Loucy (cell line): ENCODE measurements at regions not wholly inside any gene's neighbourhood (a gene's known extent, or its start where the extent isn't known, plus 50 kb on each side); places are given as distances from the start of the nearest gene placed in this dataset.

ENCODE experiments used
- H2AFZ ChIP-seq: fragments of 200-600 bp; sonication (generic); 2 replicates; pipeline ENCODE4 v1.6.0; 2016; ENCODE audit warnings: antibody characterized with exemption, mild to moderate bottlenecking, low read length, moderate library complexity
- H3F3A ChIP-seq: fragments of 200-600 bp; 2 replicates; pipeline ENCODE4 v1.6.0; 2016; ENCODE audit warnings: antibody characterized with exemption, low read depth, mild to moderate bottlenecking
- H3K27me3 ChIP-seq: fragments of 200-600 bp; sonication (generic); 2 replicates; pipeline ENCODE4 v1.6.1; 2014; ENCODE audit warnings: low read length, mild to moderate bottlenecking; ENCODE audit not compliant: insufficient read depth, poor library complexity, severe bottlenecking
- H3K36me3 ChIP-seq: fragments of 200-600 bp; sonication (generic); 2 replicates; pipeline ENCODE4 v1.6.1; 2016; ENCODE audit warnings: low read length; ENCODE audit not compliant: insufficient read depth
- H3K4me1 ChIP-seq: fragments of 200-600 bp; sonication (generic); 2 replicates; pipeline ENCODE4 v1.5.1; 2014; ENCODE audit warnings: low read length, mild to moderate bottlenecking; ENCODE audit not compliant: insufficient read depth, poor library complexity, severe bottlenecking
- H3K4me2 ChIP-seq: fragments of 200-600 bp; sonication (generic); 2 replicates; pipeline ENCODE4 v1.6.0; 2014; ENCODE audit warnings: antibody characterized with exemption, low read length, low read depth, mild to moderate bottlenecking; ENCODE audit not compliant: poor library complexity, severe bottlenecking
- H3K4me3 ChIP-seq: fragments of 200-600 bp; sonication (generic); 2 replicates; pipeline ENCODE4 v1.5.1; 2014; ENCODE audit warnings: low read length, mild to moderate bottlenecking, mixed read lengths; ENCODE audit not compliant: poor library complexity, severe bottlenecking
- H3K79me2 ChIP-seq: fragments of 200-600 bp; sonication (generic); 2 replicates; pipeline ENCODE4 v1.6.1; 2014; ENCODE audit warnings: low read length; ENCODE audit not compliant: insufficient read depth
- H3K9ac ChIP-seq: fragments of 200-600 bp; sonication (generic); 2 replicates; pipeline ENCODE4 v1.6.0; 2014; ENCODE audit warnings: mild to moderate bottlenecking, low read depth, low read length, moderate library complexity; ENCODE audit not compliant: poor library complexity, severe bottlenecking
- H3K9me2 ChIP-seq: fragments of 200-600 bp; sonication (generic); replicated peaks from 2 replicates; pipeline ENCODE4 v1.6.1; 2016; ENCODE audit warnings: low read depth, low read length, mixed read lengths
- H3K9me3 ChIP-seq: fragments of 200-600 bp; sonication (generic); 2 replicates; pipeline ENCODE4 v1.6.1; 2014; ENCODE audit warnings: mild to moderate bottlenecking, antibody characterized with exemption, low read length, low read depth; ENCODE audit not compliant: insufficient read depth
- H4K20me1 ChIP-seq: fragments of 200-600 bp; sonication (generic); 2 replicates; pipeline ENCODE4 v1.6.0; 2014; ENCODE audit warnings: antibody characterized with exemption, low read length, mild to moderate bottlenecking; ENCODE audit not compliant: insufficient read depth, poor library complexity, severe bottlenecking
- EZH2phosphoT487 ChIP-seq: fragments of 200-600 bp; IDR thresholded peaks from 2 replicates; pipeline ENCODE4 v1.6.1; 2018; ENCODE audit warnings: antibody characterized with exemption, mild to moderate bottlenecking, moderate library complexity, borderline replicate concordance
- TF ChIP-seq, protein P1 (sequence below): fragments of 200-600 bp; sonication (generic); conservative IDR thresholded peaks from 2 replicates; pipeline ENCODE4 v1.5.1; 2014; ENCODE audit warnings: mild to moderate bottlenecking, antibody characterized with exemption, low read length

DNA sequence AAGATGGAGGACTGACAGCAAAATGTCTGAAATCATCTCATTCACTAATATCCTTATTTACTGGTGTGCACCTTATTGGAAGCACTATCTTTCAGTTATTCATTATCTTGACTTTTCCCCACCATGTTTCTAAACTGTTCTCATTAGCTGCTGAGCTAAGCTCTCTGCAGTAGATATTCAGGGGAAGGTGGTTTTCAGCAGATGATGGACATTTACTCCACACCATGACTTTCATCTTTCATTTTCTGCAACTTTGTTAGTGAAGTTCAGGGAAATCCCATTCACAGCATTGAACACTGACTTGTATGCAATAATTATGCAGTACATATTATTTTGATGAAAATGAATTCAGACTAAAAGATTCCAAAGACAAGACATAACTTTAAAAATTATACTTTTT is 373.6 kb upstream of the FLRT2 start:
- H3K4me2 ChIP-seq: no peak overlapping the region
- no peaks in the 10 kb centered on the region for H3F3A ChIP-seq
- no peak overlapping the region for H3K4me3 ChIP-seq
- H3K9me3 ChIP-seq: no peaks in the 10 kb centered on the region
- no peaks in the 10 kb centered on the region for H3K4me1 ChIP-seq
- no peaks in the 10 kb centered on the region for H3K27me3 ChIP-seq
- no peaks in the 10 kb centered on the region for H3K79me2 ChIP-seq
- no peak overlapping the region for H2AFZ ChIP-seq
- no peak overlapping the region for H3K9ac ChIP-seq
- TF ChIP-seq, protein P1, sequence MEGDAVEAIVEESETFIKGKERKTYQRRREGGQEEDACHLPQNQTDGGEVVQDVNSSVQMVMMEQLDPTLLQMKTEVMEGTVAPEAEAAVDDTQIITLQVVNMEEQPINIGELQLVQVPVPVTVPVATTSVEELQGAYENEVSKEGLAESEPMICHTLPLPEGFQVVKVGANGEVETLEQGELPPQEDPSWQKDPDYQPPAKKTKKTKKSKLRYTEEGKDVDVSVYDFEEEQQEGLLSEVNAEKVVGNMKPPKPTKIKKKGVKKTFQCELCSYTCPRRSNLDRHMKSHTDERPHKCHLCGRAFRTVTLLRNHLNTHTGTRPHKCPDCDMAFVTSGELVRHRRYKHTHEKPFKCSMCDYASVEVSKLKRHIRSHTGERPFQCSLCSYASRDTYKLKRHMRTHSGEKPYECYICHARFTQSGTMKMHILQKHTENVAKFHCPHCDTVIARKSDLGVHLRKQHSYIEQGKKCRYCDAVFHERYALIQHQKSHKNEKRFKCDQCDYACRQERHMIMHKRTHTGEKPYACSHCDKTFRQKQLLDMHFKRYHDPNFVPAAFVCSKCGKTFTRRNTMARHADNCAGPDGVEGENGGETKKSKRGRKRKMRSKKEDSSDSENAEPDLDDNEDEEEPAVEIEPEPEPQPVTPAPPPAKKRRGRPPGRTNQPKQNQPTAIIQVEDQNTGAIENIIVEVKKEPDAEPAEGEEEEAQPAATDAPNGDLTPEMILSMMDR: no peak
- no peak for TF ChIP-seq EZH2phosphoT487
- no peaks in the 10 kb centered on the region for H3K9me2 ChIP-seq
- H3K36me3 ChIP-seq: no peaks in the 10 kb centered on the region
- H4K20me1 ChIP-seq: no peaks in the 10 kb centered on the region

DNA sequence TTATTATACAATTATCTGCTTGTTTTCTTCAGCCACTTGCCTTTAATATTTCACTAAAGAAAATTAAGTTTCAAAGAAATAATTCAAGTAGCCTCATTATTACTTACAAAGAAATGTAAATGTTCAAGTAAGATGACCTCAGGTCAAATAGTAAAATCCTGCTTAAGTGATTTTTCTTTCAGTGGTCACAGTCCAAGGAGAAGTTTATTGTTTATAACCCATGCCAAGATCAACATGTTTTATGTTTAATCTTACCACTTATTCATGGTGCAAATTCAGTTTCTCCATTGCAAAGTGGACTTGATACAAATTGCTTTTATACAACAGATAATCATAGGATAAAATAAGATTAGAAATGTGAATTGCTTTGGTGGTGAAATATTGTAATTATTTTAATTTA is 370.2 kb upstream of the FLRT2 start:
- no peaks in the 10 kb centered on the region for H3F3A ChIP-seq
- no peaks in the 10 kb centered on the region for H3K27me3 ChIP-seq
- H3K4me3 ChIP-seq: no peak overlapping the region
- TF ChIP-seq, protein P1: no peak
- no peak for TF ChIP-seq EZH2phosphoT487
- H3K4me1 ChIP-seq: no peaks in the 10 kb centered on the region
- no peak overlapping the region for H3K4me2 ChIP-seq
- H2AFZ ChIP-seq: no peak overlapping the region
- H3K9me3 ChIP-seq: no peaks in the 10 kb centered on the region
- H3K36me3 ChIP-seq: no peaks in the 10 kb centered on the region
- no peaks in the 10 kb centered on the region for H3K79me2 ChIP-seq
- H3K9ac ChIP-seq: no peak overlapping the region
- H4K20me1 ChIP-seq: no peaks in the 10 kb centered on the region
- H3K9me2 ChIP-seq: no peaks in the 10 kb centered on the region

DNA sequence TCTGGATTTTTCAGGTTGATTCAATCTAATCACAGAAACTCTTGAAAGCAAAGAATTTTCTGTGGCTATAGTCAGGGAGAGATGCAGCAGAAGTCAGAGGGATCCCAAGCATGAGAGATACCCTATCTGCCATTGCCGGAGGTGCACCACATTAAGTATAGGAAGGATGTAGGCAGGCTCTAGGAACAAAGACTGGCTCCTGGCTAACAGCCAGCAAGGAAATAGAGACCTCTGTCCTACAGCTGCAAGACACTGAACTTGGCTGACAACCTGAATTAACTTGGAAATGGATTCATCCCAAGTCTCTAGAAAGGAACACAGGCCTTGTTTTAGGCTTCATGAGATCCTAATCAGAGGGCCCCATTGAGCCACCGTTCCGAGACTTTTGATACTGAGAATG is 364.9 kb upstream of the FLRT2 start:
- Histone ChIP-seq H3K4me2 (no peak overlapping the region), H3K9me2 (no peaks in the 10 kb centered on the region), H2AFZ (no peak overlapping the region), H3F3A (no peaks in the 10 kb centered on the region), H3K27me3 (no peaks in the 10 kb centered on the region), H3K79me2 (no peaks in the 10 kb centered on the region), H3K9me3 (no peaks in the 10 kb centered on the region), H4K20me1 (no peaks in the 10 kb centered on the region), H3K36me3 (no peaks in the 10 kb centered on the region), H3K4me3 (no peak overlapping the region), H3K4me1 (no peaks in the 10 kb centered on the region), H3K9ac (no peak overlapping the region)
- TF ChIP-seq, protein P1: no peak
- no peak for TF ChIP-seq EZH2phosphoT487
